Vagina (tissue), 2 donors: ENCODE measurements at regions not wholly inside any gene's neighbourhood (a gene's known extent, or its start where the extent isn't known, plus 50 kb on each side); places are given as distances from the start of the nearest gene placed in this dataset.

Source experiments
- CTCF ChIP-seq, 3 experiments: fragments of 450-650 bp in 2 of 3; fragments of 200-600 bp in 1 of 3; sonication (generic) in 1 of 3; IDR thresholded peaks; one replicate each; pipeline ENCODE4 v1.5.1; 2017 to 2019; ENCODE audit warnings: antibody characterized with exemption in 3 of 3, mild to moderate bottlenecking in 2 of 3, moderate library complexity in 2 of 3
- POLR2A ChIP-seq, 2 donors: fragments of 450-650 bp; IDR thresholded peaks; one replicate each; pipeline ENCODE4 v1.6.1; 2017; ENCODE audit warnings: antibody characterized with exemption in 2 of 2, mild to moderate bottlenecking in 2 of 2, moderate library complexity in 2 of 2

DNA sequence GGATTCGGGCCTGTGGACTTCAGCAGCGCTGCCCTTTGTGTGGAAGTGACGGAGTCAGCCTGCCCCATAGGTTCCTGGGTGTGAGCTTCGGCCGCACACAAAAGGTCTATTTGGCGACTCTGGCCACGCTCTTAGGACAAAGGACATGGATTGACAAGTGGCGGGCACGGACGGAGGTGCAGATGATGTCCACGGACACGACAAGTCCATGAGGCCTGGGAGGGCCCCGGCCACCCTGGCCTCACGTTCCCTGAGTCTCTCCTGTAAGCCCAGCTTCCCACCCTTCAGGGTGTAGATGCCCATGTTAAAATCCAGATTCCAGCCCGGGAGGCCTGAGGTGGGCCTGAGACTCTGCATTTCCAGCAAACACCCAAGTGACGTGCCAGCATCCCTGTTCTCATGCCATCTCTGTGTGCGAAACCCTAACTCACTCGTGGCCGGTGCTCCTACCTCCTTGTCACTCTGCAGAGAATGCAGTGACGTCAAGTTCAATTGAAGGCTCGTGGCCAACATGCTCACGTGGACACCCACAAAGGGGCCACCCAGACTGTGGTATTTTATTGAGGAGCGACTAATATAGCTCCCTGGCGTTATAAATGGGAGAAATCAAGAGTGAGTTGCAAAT is 111.7 kb downstream of the RTP5 start:
- no peak for TF ChIP-seq POLR2A (IDR thresholded peaks at IDR 0.05)
- TF ChIP-seq CTCF (IDR thresholded peaks at IDR 0.05): no peak
